Mesothelial cell of epicardium (in vitro differentiated cells): ENCODE measurements at regions not wholly inside any gene's neighbourhood (a gene's known extent, or its start where the extent isn't known, plus 50 kb on each side); places are given as distances from the start of the nearest gene placed in this dataset.

Source experiments
- DNase-seq, 2 experiments: peaks; one replicate each; pipeline ENCODE4 v3.0.0; 2021; ENCODE audit warnings: low spot score in 2 of 2; ENCODE audit not compliant: unreplicated experiment in 2 of 2
- H3K27ac Mint-ChIP-seq: 2 replicates; pipeline ENCODE4 v1.8.0; 2021; ENCODE audit warnings: mixed read lengths
- H3K27me3 Mint-ChIP-seq: 2 replicates; pipeline ENCODE4 v1.8.0; 2021; ENCODE audit warnings: low read depth, mixed read lengths
- H3K36me3 Mint-ChIP-seq: 2 replicates; pipeline ENCODE4 v1.8.0; 2021; ENCODE audit warnings: mixed read lengths
- H3K4me1 Mint-ChIP-seq: 2 replicates; pipeline ENCODE4 v1.8.0; 2021; ENCODE audit warnings: mixed read lengths
- H3K4me3 Mint-ChIP-seq: 2 replicates; pipeline ENCODE4 v1.8.0; 2021; ENCODE audit warnings: mild to moderate bottlenecking, moderate library complexity, mixed read lengths
- H3K9me3 Mint-ChIP-seq: 2 replicates; pipeline ENCODE4 v1.8.0; 2021; ENCODE audit warnings: mixed read lengths
- CTCF ChIP-seq: fragments of 200-600 bp; sonication (generic); IDR thresholded peaks from one replicate; pipeline ENCODE4 v1.5.0; 2021; ENCODE audit warnings: antibody characterized with exemption; ENCODE audit not compliant: unreplicated experiment

DNA sequence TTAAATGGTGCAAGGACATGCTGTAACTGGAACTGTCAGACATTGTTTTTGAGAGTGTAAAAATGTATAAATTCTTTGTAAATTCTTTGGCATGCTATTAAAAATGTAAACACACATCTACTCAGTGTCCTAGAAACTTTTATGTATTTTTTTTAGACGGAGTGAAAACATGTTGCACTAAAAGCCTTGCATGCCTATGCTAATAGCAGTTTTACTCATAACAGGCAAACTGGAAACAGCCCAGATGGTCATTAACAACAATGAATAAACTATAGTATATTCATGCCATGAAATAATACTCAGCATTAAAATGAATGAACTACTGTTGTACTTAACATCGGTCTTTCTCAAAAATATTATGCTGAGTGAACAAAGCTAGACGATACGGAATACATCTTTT lies 954.8 kb upstream of the DDX18 start:
- Mint-ChIP-seq H3K36me3 (peaks cover 8% of the 10 kb centered on the region), H3K27ac (no peak overlapping the region), H3K4me3 (no peak overlapping the region), H3K4me1 (no peaks in the 10 kb centered on the region), H3K9me3 (peaks cover 25% of the 10 kb centered on the region), H3K27me3 (no peaks in the 10 kb centered on the region)
- TF ChIP-seq CTCF = no peak
- DNase-seq = no peak

DNA sequence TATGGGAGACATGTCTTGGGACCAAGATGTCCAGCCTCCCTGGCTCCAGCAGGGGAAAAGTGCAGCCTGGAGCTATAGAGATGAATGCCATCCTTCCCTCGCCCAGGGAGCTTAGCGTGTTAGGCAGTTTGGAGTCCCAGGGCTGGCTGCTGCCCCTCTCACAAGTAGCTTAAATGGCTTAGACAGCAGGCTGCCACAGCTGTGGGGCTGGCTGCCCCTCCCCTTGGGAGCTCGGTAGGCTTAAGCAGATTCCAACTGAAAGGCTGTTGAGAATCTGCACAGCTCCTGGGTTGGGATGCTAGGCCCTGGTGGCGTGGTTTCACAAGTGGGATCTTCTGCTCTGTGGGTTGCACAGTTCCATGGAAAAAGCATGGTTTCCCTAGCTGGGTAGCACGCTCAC lies 940.5 kb upstream of the DDX18 start:
- Mint-ChIP-seq H3K4me3 (no peak overlapping the region), H3K27ac (no peak overlapping the region), H3K9me3 (peaks cover 15% of the 10 kb centered on the region), H3K36me3 (peaks cover 5% of the 10 kb centered on the region), H3K4me1 (peaks cover 3% of the 10 kb centered on the region), H3K27me3 (no peaks in the 10 kb centered on the region)
- DNase-seq = no peak
- TF ChIP-seq CTCF = no peak

DNA sequence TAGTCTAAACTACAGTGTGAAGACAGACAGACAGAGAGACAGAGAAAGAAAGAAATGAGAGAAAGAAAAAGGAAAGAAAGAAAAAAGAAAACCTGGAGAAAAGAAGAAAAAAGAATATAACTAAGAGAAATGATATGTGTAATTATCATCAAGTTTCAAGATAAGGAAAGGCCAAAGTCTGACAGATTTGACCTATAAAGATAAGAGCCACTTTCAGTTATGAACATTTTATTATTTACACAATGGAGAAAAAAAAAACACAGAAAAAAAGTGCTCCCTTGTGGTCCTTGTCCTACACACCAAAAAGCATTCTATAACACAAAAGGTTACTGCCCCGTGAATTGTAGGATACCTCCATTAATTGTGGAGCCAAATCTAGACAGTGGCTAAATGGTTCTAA lies 937.2 kb upstream of the DDX18 start:
- H3K36me3 Mint-ChIP-seq = peaks cover 5% of the 10 kb centered on the region
- no peak overlapping the region for H3K4me3 Mint-ChIP-seq
- peaks cover 3% of the 10 kb centered on the region for H3K4me1 Mint-ChIP-seq
- no peaks in the 10 kb centered on the region for H3K27me3 Mint-ChIP-seq
- no peak for DNase-seq
- H3K9me3 Mint-ChIP-seq = peaks cover 12% of the 10 kb centered on the region
- TF ChIP-seq CTCF = no peak
- H3K27ac Mint-ChIP-seq = no peak overlapping the region

- Mint-ChIP-seq H3K27me3 (no peaks in the 10 kb centered on the region), H3K36me3 (peaks cover under 1% of the 10 kb centered on the region), H3K4me3 (no peak overlapping the region), H3K27ac (no peak overlapping the region), H3K9me3 (peaks cover 5% of the 10 kb centered on the region), H3K4me1 (peaks cover 3% of the 10 kb centered on the region)
- no peak for TF ChIP-seq CTCF
- DNase-seq = no peak
Observed at GRCh38 chr2:116877944-116878343, 936.5 kb upstream of the DDX18 start.

DNA sequence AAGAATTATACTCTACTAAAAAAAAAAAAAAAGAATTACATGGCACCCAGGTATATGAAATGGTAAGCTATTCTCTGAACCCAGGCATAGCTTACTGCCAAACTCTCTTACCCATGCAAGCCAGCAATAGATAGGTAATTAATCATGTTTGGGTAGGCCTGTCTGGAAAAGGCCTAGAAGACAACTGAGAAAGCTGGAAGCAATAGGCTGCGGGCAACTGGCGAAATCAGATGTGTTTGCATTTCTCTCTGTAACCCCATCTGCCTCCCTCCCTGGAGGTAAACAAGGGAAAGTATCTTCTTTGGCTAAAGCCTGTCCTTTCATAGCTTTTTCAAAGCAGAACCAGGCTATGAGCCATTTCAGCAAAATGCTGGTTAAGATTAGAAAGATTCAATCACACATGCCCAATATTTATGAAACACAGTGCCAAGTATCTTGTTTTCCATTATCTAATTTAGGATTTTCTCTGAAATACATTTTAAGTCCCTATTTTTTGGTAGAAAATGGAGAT lies 934.8 kb upstream of the DDX18 start:
- peaks cover 3% of the 10 kb centered on the region for H3K4me1 Mint-ChIP-seq
- no peak for TF ChIP-seq CTCF
- no peaks in the 10 kb centered on the region for H3K9me3 Mint-ChIP-seq
- H3K4me3 Mint-ChIP-seq = no peak overlapping the region
- H3K27me3 Mint-ChIP-seq = no peaks in the 10 kb centered on the region
- H3K27ac Mint-ChIP-seq = no peak overlapping the region
- no peaks in the 10 kb centered on the region for H3K36me3 Mint-ChIP-seq
- DNase-seq = no peak

DNA sequence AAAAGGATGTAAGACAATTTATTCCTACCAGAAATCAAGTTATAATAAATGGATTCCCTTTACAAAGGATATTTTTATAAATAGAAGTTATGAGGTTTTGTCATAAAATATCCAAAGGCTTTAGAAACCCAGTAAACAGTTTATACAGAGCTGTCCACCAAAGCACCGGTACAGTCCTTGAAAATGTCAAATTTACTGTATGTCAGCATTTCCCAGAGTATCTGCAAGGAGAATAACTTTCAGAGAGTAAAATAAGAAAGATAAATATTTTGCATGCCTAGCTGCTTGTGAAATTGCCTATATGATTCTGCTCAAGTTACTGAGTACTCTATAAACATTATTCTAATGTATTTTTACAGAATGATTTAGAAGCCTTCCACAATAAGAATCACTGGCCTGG lies 923.3 kb upstream of the DDX18 start:
- H3K4me1 Mint-ChIP-seq = no peaks in the 10 kb centered on the region
- peaks cover 30% of the 10 kb centered on the region for H3K9me3 Mint-ChIP-seq

More for the DNA sequence above, 923.3 kb upstream of the DDX18 start:
- no peaks in the 10 kb centered on the region for H3K27me3 Mint-ChIP-seq
- H3K4me3 Mint-ChIP-seq = no peak overlapping the region
- no peak overlapping the region for H3K27ac Mint-ChIP-seq
- peaks cover 2% of the 10 kb centered on the region for H3K36me3 Mint-ChIP-seq
- DNase-seq = no peak
- TF ChIP-seq CTCF = no peak
